ENCODE measurements at regions not wholly inside any gene's neighbourhood (a gene's known extent, or its start where the extent isn't known, plus 50 kb on each side); places are given as distances from the start of the nearest gene placed in this dataset.
A peak's percentile ranks its signal among the peaks of the same experiment; 100 is the strongest.

DNA sequence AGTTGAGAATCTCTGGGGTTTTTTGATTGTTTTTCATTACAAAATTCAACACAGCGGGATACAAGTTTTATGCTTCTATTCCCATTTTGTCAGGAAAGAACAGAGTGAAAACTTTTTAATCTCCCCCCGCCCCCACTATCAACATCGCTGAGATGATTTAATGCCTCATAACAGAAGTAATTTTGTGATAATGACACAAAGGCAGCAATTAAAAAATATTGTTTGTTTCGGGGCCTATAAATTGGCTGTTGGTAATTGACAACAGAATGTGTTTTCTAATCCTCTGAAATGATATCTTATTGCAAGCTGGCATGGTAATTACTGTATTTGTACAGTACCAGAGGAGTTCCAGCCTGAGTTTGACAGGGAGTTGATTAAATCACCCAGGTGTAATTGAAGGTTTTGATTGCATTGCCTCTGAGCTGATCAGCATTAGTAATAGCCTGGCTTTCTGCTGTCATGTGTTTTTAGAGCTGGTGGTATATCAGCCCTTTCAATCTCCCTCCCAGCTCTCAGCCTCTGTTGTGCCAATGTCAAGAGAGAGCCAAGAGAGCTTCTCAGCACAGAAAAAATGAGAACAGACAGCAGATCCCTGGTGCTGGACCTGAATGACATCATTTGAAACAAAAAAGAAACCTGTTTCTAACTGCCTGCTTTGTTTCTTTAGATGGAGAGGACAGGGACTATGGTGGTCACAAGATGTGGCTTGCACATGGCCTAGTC lies 265.1 kb downstream of the FAM76B start:
- DNase-seq (ENCODE audit: low spot score), result no peak
- intact Hi-C loops (cut with DNase I), result no loop called here

- intact Hi-C loops (cut with DNase I), result no loop called here
- no peak for DNase-seq (ENCODE audit: low spot score)
Measured at GRCh38 chr11:95522874-95523273, 266.7 kb downstream of the FAM76B start.

DNA sequence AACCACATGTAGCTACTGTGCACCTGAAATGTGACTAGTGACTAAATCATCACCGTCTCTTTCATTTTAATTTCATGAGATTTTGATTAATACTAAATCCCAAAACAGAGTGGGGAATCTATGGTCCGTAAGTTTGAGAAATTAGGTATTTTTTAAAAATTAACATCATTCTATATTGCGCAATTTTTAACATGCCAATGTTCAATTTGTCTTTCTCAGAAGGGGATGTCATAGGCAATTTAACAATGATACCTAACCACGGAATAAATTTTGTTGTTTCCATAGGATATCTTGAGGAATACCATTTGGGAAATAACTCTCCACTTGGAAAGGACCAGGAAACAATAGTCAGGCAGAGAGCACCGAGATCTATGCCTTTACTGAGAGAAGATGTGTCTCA lies 267.7 kb downstream of the FAM76B start:
- intact Hi-C loops (cut with DNase I), result no loop called here
- no peak for DNase-seq (ENCODE audit: low spot score)

- intact Hi-C loops (cut with DNase I), result no loop called here
- no peak for DNase-seq (ENCODE audit: low spot score)
Measured at GRCh38 chr11:95521133-95521542, 268.4 kb downstream of the FAM76B start.

- DNase-seq (ENCODE audit: low spot score), result no peak
Measured at GRCh38 chr11:95520369-95521132, 269.0 kb downstream of the FAM76B start.

GRCh38 chr11:95519912-95520311 lies 269.7 kb downstream of the FAM76B start:
- intact Hi-C loops (cut with DNase I), result no loop called here
- no peak for DNase-seq (ENCODE audit: low spot score)

More at GRCh38 chr11:95520369-95521132, 269.0 kb downstream of the FAM76B start:
- intact Hi-C loops (cut with DNase I), result no loop called here

DNA sequence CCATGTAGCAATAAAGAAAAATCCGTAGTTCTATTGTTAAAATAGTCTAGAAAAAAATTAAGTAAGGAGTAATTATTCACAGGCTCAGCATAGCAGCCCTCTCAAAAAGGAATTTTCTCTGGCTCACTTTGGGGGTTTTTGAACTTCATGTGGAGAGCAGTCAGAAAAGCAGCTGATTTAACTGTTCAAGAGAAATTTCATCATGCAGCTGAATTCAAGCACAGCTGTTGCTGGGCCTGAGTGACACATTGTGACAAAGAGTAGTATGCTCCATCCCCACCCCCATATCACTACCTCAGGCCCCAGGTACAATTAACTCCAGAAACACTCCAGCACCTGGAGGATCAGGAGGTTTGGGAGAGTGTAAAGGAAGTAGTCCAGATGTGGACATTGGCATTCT lies 272.1 kb downstream of the FAM76B start:
- intact Hi-C loops (cut with DNase I), result no loop called here
- DNase-seq (ENCODE audit: low spot score), result no peak

DNA sequence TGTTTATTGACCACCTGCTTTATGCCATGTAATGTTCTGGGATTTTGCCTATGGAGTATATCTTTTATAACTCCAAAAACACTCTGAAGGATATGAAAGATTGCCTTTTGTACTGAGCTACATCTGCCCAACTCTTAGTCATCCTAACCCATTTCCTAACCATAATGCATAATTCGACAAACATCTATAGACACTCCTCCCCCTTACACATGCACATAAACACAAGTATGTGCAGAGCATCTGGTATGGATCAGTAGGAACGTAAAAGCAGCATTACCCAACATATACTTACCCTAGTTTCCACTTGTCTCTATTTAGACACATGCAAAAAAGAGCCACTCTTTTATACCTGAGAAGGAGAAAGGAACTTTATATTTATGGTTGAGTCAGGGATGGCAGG lies 272.8 kb downstream of the FAM76B start:
- DNase-seq (ENCODE audit: low spot score), result no peak
- intact Hi-C loops (cut with DNase I), result no loop called here

DNA sequence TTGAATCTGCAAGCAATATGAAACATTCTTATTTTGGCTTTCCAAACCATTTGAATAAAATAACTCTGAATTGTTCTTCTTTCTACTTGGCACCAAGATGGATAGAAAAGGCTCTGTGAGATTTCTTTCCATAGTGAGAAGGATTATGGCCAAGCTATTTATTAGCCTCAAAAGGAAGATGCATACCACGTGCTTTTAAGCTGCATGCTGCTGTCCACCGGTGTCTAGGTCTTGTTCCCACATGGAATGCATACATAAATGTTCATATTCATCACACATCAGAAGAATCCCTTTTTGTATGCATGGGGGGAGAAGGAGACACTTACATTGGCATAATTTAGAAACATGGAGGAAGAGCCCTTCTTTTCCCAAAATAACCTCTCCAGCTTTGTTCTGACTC lies 273.4 kb downstream of the FAM76B start:
- intact Hi-C loops (cut with DNase I), result no loop called here
- DNase-seq (ENCODE audit: low spot score), result no peak

GRCh38 chr11:95515371-95515770 lies 274.2 kb downstream of the FAM76B start:
- no peak for DNase-seq (ENCODE audit: low spot score)
- intact Hi-C loops (cut with DNase I), result no loop called here

DNA sequence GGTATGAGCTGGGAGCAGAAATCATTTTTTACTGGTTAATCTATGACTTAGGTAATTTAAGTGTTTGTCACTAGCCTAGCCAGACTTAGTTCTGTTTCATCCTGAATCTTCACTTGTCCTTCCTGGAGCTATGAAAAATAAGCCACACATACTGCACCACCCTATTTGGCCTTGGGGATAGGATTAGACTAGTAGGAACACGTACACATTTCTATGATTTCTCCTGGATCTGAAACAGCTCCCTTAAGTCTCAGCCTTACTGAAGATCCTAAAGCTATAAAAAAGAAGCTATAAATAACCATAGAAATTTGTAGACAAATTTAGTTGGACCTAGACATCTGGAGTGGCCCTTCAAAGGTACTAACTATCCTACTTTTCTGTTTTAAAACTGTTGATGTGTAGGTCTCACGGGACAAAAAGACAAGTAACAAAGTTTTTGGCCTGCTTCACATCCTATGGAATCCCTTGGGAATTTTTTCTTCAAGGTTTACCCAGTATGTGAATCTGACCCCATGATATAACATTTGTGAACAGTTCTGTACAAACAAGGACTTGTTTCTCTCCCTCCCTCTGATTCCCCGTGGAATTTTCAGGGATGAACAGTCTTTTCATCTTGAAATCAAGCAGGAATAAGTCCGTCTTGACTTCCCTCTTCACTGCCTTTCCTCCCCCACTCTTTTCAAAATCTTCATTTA lies 275.0 kb downstream of the FAM76B start:
- DNase-seq (ENCODE audit: low spot score), result no peak
- intact Hi-C loops (cut with DNase I), result no loop called here

- DNase-seq (ENCODE audit: low spot score), result peak; percentile 81
- intact Hi-C loops (cut with DNase I), result no loop called here
Measured at GRCh38 chr11:95512682-95513081, 276.9 kb downstream of the FAM76B start.

- intact Hi-C loops (cut with DNase I), result no loop called here
- DNase-seq (ENCODE audit: low spot score), result no peak
Measured at GRCh38 chr11:95512177-95512576, 277.4 kb downstream of the FAM76B start.

DNA sequence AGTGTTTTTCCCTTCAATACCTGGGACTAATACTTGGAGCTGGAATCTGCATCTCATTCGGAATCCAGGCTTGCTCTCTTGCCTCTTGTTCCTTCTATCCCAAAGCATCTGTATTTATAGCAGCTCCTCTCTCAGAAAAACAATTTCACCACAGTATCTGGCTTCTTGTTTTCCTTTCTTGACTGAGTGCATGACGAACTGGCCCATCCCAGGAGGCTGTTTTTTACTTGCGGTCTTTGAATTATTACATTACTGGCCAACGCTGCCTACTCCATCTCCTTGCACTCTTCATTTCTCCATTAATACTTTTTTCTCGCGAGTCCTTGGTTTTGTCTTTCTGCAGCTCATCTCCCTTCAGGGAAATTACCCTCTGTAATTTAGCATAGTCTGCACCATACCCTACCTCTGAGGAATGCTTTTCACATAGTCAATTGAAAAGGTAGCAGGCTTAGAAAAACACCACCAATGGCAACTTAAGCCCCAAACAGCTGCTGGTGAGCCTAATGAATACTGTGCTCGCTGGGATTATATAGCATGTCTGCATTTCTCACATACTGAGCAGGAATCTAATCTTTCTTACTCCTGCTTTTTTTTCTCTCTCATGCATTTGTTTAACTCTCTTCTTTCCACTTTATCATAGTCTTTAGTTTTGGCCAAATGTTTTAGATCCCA lies 277.4 kb upstream of the SESN3 start:
- no peak for DNase-seq (ENCODE audit: low spot score)
- intact Hi-C loops (cut with DNase I), result no loop called here

GRCh38 chr11:95507794-95508193 lies 276.8 kb upstream of the SESN3 start:
- DNase-seq (ENCODE audit: low spot score), result no peak
- intact Hi-C loops (cut with DNase I), result no loop called here

- intact Hi-C loops (cut with DNase I), result no loop called here
- no peak for DNase-seq (ENCODE audit: low spot score)
Measured at GRCh38 chr11:95506777-95507176, 275.8 kb upstream of the SESN3 start.

DNA sequence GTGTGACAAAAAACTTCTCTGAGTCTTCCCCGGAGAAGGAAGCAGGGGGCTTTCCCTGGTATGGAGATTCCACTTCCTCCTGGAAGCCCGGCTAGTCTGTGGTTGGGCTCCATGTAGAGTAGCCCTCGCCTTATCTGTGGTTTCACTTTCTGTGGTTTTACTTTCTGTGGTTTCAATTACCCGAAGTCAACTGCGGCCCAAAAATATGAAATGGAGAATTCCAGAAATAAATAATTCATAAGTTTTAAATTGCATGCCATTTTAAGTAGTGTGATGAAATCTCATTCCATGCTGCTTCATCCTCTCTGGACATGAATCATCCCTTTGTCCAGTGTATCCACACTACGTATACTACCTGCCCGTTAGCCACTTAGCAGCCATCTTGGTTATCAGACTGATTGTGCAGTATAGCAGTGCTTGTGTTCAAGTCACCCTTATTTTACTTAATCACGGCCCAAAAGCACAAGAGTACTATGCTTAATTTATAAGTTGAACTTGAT lies 275.0 kb upstream of the SESN3 start:
- DNase-seq (ENCODE audit: low spot score), result no peak
- intact Hi-C loops (cut with DNase I), result no loop called here

DNA sequence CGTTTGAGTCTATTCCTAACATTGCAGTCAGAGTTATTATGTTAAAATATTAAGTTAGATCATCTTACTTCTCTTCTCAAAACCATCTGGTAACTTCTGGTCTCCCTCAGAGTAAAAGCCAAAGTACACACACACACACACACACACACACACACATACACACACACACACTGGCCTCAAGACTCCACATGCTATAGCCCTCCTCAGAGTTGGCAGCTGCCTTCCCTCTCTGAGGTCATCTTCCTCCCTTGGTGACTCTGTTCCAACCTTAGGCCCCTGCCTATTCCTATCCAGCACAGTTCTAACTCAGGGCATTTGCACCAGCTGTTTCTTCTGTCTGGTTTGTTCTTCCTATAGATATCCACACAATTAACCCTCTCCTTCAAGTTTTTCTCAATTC lies 272.0 kb upstream of the SESN3 start:
- intact Hi-C loops (cut with DNase I), result no loop called here
- DNase-seq (ENCODE audit: low spot score), result no peak

GRCh38 chr11:95502522-95502921 lies 271.5 kb upstream of the SESN3 start:
- DNase-seq (ENCODE audit: low spot score), result no peak
- intact Hi-C loops (cut with DNase I), result no loop called here

GRCh38 chr11:95501761-95502266 lies 270.8 kb upstream of the SESN3 start:
- DNase-seq (ENCODE audit: low spot score), result no peak
- intact Hi-C loops (cut with DNase I), result no loop called here
